GM12801 (cell line): ENCODE measurements at regions not wholly inside any gene's neighbourhood (a gene's known extent, or its start where the extent isn't known, plus 50 kb on each side); places are given as distances from the start of the nearest gene placed in this dataset.

Experiments used
- CTCF ChIP-seq: IDR thresholded peaks from one replicate; pipeline ENCODE4 v1.5.1; 2011; ENCODE audit warnings: control low read depth; ENCODE audit not compliant: insufficient read length; ENCODE audit errors: extremely low read depth

GRCh38 chr13:31904941-31905824, 126.4 kb upstream of the FRY start:
- TF ChIP-seq CTCF: no peak

GRCh38 chr13:31905961-31906360, 125.6 kb upstream of the FRY start:
- no peak for TF ChIP-seq CTCF

- no peak for TF ChIP-seq CTCF
Observed at GRCh38 chr13:31908696-31909411, 122.7 kb upstream of the FRY start.

- TF ChIP-seq CTCF: peak; percentile 5
Observed at GRCh38 chr13:31909864-31910551, 121.6 kb upstream of the FRY start.

GRCh38 chr13:31910633-31911032, 120.9 kb upstream of the FRY start:
- no peak for TF ChIP-seq CTCF

GRCh38 chr13:31912647-31913401, 118.8 kb upstream of the FRY start:
- TF ChIP-seq CTCF: no peak

GRCh38 chr13:31913459-31913858, 118.1 kb upstream of the FRY start:
- TF ChIP-seq CTCF: no peak
